Right hindlimb (tissue), 1 donor: ENCODE measurements at regions not wholly inside any gene's neighbourhood (a gene's known extent, or its start where the extent isn't known, plus 50 kb on each side); places are given as distances from the start of the nearest gene placed in this dataset.

Source experiments
- DNase-seq: peaks from one replicate; pipeline ENCODE4 v3.0.0-alpha.2; 2018

DNA sequence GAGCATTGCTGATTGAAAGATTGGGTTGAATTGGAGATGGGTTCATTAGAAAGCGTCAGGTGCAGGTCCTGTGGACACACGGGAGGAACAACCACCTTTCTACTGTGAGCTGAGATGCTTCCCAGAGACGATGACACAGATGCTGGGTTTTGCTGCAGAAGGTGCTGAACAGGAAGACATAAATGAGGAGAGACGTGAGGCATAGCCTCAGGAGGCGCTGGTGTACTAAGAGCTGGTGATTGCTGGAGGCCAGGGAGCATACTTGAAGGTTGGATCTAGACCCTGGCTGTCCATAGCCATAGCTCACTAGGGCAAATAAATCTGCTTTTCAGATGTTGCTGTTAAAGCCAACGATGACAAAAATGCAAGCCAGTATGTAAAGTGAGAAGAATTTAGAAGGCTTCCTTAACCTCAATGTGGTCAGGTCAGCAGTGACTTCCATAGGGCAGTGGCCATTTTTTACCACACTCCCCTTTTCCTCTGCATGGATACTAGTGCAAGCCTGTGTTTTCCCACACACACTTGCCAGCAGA lies 153.7 kb downstream of the SOX11 start:
- no peak for DNase-seq

DNA sequence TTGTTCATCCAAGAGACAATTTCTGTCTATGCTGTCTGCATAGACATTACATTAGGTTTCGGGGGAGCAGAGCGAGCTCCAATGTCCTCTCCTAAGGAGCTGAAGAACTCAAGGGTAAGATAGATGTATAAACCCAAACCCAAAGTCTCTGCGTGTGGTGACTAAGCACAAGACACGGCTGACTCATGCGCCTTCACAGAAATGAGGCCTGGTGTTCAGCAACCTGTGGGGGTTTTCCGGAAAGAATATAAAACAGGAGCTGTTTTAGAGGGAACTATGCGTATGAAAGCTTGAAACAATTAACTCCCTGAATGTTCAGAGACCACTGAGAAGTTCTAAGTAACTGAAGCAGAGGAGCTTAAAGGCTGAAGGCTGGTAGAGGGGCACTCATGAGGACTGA lies 154.7 kb downstream of the SOX11 start:
- no peak for DNase-seq

GRCh38 chr2:5849562-5849961 lies 157.4 kb downstream of the SOX11 start:
- no peak for DNase-seq

- no peak for DNase-seq
Observed at GRCh38 chr2:5851410-5851809, 159.2 kb downstream of the SOX11 start.

DNA sequence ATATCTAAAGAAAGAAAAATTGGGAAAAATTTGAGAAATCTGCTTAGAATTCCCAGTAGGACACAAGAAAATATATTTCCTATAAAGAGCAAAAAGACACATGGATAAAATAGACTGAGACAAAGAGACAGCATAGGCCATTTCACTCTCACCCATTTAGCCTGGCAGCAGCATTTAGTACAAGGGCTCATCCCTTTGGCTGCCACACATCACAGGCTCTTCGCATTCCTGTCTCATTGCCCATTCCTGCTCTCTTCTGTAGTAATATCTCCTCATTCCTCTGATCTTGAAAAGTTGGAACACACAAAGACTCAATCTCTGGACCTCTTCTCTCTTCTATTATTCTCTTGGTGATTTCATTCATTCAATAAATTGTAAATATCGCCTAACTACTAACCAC lies 162.6 kb downstream of the SOX11 start:
- no peak for DNase-seq

- peak; percentile 54 for DNase-seq
Observed at GRCh38 chr2:5867056-5867455, 174.9 kb downstream of the SOX11 start.

DNA sequence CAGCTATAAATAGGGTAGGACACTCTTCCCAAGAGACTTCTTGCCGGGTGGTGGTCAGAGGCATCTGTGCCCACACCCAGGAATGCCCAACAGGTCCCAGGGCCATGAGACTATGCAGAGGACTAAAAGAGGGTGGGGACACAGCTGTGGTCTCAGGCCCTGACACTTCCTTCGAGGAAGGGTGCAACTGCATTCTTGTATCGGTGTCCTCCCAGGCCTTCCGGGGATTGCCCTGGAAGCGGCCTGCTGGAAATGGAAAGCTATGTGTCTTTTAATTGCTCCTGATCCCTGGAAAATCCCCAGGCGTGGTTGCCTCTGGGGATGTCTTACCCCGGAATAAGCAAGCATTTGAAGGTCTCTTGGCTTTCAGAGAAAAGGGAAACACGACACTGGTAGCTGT lies 176.7 kb downstream of the SOX11 start:
- DNase-seq: no peak

GRCh38 chr2:5869936-5870335 lies 177.8 kb downstream of the SOX11 start:
- DNase-seq: peak; percentile 37

- no peak for DNase-seq
Observed at GRCh38 chr2:5877360-5877759, 185.2 kb downstream of the SOX11 start.

GRCh38 chr2:5885451-5886173 lies 193.4 kb downstream of the SOX11 start:
- no peak for DNase-seq

DNA sequence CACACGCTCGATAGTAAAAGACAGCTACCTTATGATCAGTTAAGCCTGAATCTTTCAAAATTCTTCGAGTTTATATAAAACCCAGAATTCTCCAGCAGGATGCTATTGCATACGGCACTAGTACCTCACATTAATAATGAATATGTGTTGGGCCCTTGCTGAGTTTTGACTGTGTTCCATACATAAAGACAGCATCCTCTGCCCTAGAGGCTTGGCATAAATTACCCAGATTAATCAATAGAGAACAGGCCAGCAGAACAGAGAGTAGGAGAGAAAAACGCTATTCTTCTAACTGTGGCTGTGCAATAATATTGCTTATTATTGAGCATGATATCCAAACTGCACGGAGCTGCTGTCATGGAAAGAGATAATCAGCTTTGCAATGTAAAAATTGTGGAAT lies 194.3 kb downstream of the SOX11 start:
- no peak for DNase-seq

- no peak for DNase-seq
Observed at GRCh38 chr2:5888126-5888525, 195.9 kb downstream of the SOX11 start.

- DNase-seq: no peak
Observed at GRCh38 chr2:5889519-5889918, 197.3 kb downstream of the SOX11 start.

GRCh38 chr2:5894355-5894754 lies 202.2 kb downstream of the SOX11 start:
- DNase-seq: no peak

- DNase-seq: no peak
Observed at GRCh38 chr2:5895284-5895683, 203.1 kb downstream of the SOX11 start.

GRCh38 chr2:5897249-5897648 lies 205.1 kb downstream of the SOX11 start:
- no peak for DNase-seq

DNA sequence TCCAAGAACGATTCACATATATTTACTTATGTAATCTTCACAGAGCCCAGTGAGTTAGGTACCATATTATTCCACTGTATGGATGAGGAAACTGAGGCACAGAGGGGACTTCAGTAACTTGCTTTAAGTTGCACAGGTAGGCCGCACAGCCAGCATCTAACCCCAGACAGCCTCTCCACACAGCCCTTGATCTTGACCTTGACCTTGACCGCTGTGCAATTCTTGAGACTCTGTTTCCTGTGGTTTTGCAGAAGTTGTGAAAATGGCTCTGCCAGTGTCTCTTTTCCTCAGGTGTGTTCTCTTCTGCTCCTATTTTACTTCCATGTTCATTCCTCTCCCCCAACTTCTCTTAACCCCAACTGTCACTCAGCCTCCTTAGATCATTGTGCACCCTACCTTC lies 206.5 kb downstream of the SOX11 start:
- no peak for DNase-seq

DNA sequence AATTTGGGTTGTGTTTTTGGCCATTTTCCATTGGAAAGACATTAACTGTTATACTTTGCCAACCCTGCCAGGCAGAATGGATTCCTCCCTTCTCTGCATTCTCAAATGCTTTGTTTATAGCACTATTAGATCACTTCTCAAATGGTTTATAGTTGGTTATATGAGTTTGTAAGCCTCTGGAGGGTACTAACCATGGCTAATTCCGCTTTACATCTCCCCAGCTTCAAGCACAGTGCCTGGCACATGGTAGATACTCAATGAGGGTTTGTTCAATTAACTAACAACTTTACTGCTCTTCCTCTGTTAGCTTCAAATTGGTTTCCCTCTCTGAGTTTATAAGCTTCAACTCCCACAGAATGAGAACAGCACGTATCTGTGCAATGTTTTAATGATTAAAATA lies 213.5 kb downstream of the SOX11 start:
- no peak for DNase-seq

DNA sequence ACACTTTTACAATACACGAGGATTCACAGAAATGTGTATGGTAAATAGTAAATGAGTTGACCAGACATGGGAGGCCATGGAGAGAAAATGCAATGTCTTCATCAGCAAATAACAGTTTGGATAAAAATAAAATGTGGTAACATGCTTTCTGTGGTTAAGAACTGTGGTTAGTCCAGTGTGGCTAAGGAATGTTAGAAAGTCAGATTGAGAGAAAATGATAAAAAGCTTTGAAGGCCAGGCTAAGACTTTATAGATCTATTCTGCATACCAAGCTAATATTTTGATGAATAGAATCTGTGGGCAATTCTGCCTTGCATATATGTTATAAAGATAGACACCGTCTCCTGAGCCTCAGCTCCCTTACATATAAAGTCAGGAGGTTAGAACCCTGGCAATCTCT lies 215.9 kb downstream of the SOX11 start:
- DNase-seq: no peak

DNA sequence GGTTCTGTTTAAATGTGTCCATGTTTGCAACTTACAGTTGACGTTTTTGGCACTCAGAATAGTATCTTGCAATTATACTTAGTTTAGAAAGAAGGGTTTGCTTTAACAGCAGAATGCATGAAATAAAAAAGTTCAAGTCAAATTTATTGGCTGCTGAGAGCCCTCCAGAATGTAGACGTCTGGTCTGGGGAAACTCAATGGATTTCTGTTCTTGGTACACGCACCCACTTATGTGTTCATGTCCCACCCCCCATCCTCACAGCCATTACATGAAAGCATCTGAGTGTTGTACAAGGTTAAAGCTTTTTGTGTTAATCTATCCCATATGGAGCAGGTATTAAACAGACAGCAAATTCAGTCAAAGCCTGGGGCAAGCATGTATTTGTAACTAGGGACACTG lies 219.5 kb downstream of the SOX11 start:
- DNase-seq: peak; percentile 39

DNA sequence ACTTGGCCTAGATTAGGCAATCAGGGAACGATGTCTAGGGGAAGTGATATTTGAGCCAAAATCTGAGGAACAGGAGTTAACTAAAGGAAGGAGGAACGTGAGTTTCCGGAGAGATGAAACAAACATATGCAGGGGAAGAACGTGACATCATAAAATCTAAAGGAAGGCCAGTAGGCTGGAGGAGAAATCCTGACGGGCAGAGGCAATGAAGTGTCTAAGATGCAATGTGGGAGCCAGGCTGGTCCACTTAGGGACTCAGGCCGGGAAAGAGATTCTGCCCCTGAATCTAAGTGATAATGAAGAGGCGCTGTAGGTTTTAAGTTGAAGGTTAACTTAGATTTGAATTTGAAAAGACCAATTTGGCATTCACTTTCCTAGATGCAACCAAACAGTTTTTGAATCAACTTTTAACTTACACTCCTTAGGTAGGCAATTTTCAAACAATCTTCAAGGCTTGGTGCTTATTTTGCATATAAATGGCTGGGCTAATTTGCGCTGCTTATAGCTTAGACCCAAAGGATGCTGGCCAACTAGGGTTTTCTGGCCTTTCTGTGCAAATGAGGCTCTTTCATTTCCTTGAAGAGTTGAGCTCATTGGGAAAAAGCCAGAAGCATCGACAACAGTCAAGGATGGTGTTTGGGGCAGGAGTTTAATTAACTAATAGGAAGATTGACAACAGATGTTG lies 221.7 kb downstream of the SOX11 start:
- no peak for DNase-seq

DNA sequence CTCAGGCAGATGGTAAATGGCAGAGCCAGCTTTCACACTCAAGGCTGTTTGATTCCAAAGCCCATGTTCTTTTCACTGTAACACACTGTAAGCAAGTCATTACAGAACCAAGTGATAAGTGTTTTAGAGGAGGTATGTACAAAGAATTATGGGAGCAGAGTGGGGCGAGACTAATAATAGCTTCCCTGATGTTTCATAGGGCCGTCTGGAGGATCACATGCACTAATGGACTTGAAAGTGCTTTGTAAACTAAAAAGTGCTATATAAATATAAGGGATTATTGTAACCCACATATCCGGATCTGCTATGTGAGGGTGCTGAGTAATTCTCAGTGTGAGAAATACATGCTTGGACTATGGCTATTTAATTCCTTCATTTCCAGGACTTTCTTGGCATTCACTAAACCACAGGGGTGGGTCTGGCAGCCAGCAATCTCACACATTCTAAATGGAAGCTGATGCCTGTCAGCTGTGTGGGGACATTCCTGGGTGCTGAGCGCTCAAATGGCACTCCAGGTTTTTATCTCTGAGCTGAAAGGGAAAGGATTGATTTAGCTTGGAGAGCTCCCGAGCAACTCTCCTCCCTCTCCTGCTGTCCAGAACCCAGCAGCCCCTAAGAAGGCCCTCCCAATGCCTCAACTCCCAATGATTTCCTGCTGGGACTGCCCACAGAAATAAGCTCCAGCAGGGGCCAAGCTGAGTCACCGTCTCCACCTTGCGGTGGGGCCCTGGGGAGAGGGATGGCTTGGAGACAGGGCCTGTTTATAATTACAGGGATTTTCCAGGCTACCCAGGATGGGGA lies 222.8 kb downstream of the SOX11 start:
- DNase-seq: peak; percentile 78

- no peak for DNase-seq
Observed at GRCh38 chr2:5915881-5916310, 223.7 kb downstream of the SOX11 start.
